GM12875 (cell line): ENCODE measurements at regions not wholly inside any gene's neighbourhood (a gene's known extent, or its start where the extent isn't known, plus 50 kb on each side); places are given as distances from the start of the nearest gene placed in this dataset.

Source experiments
- H3K4me3 ChIP-seq: one replicate; pipeline ENCODE4 v1.5.1; 2011; ENCODE audit warnings: low read depth, low read length, control low read depth
- CTCF ChIP-seq: IDR thresholded peaks from 2 replicates; pipeline ENCODE4 v1.5.1; 2011; ENCODE audit warnings: low read depth, mild to moderate bottlenecking, control low read depth, inconsistent platforms, low read length, moderate library complexity, borderline replicate concordance; ENCODE audit not compliant: insufficient read depth

- H3K4me3 ChIP-seq, result no peak overlapping the region
- no peak for TF ChIP-seq CTCF
Measured at GRCh38 chr13:107994137-107994536, 221.2 kb downstream of the LIG4 start.

- TF ChIP-seq CTCF, result no peak
Measured at GRCh38 chr13:107993239-107993949, 221.9 kb downstream of the LIG4 start.

GRCh38 chr13:107992542-107992941 lies 222.8 kb downstream of the LIG4 start:
- no peak overlapping the region for H3K4me3 ChIP-seq
- no peak for TF ChIP-seq CTCF

More at GRCh38 chr13:107993239-107993949, 221.9 kb downstream of the LIG4 start:
- H3K4me3 ChIP-seq, result no peak overlapping the region

- no peak for TF ChIP-seq CTCF
- no peak overlapping the region for H3K4me3 ChIP-seq
Measured at GRCh38 chr13:107977071-107977574, 238.2 kb downstream of the LIG4 start.

- no peak overlapping the region for H3K4me3 ChIP-seq
- no peak for TF ChIP-seq CTCF
Measured at GRCh38 chr13:107976628-107977027, 238.7 kb downstream of the LIG4 start.

- H3K4me3 ChIP-seq, result no peak overlapping the region
- no peak for TF ChIP-seq CTCF
Measured at GRCh38 chr13:107974409-107974808, 240.9 kb downstream of the LIG4 start.

GRCh38 chr13:107969546-107969945 lies 245.8 kb downstream of the LIG4 start:
- no peak for TF ChIP-seq CTCF
- H3K4me3 ChIP-seq, result no peak overlapping the region
